Activated CD8-positive, alpha-beta memory T cell treated with anti-CD3 and anti-CD28 coated beads for 36 hours (primary cell): ENCODE measurements at regions not wholly inside any gene's neighbourhood (a gene's known extent, or its start where the extent isn't known, plus 50 kb on each side); places are given as distances from the start of the nearest gene placed in this dataset.
"Not testable (repeated sequence)": the region's sequence is repeated elsewhere in the genome, so short reads cannot be mapped to it uniquely, and the experiment has no call there.

ENCODE experiments used
- CTCF ChIA-PET: fragments of 350-600 bp; sonication (Branson Sonifier 250); formaldehyde crosslinking; loops from one replicate; lab custom pipeline; 2021; ENCODE audit warnings: antibody characterized with exemption; lab: Charles Lee
- POLR2A ChIA-PET: fragments of 350-600 bp; sonication (Branson Sonifier 250); formaldehyde crosslinking; loops from one replicate; lab custom pipeline; 2021; ENCODE audit warnings: antibody characterized with exemption; lab: Charles Lee

GRCh38 chr15:95690631-95691340 is 639.7 kb upstream of the NR2F2 start:
- ChIA-PET POLR2A (no interaction called here), CTCF (no interaction called here)

- POLR2A ChIA-PET = no interaction called here
- CTCF ChIA-PET = no interaction called here
Measured at GRCh38 chr15:95693917-95694316, 636.6 kb upstream of the NR2F2 start.

GRCh38 chr15:95698230-95698629 is 632.3 kb upstream of the NR2F2 start:
- CTCF ChIA-PET = no interaction called here
- POLR2A ChIA-PET = no interaction called here

- CTCF ChIA-PET = no interaction called here
- POLR2A ChIA-PET = no interaction called here
Measured at GRCh38 chr15:95698951-95699350, 631.5 kb upstream of the NR2F2 start.

- POLR2A ChIA-PET = no interaction called here
- CTCF ChIA-PET = no interaction called here
Measured at GRCh38 chr15:95699578-95699977, 630.9 kb upstream of the NR2F2 start.

- CTCF ChIA-PET, POLR2A ChIA-PET: not testable (repeated sequence)
Measured at GRCh38 chr15:95700692-95701091, 629.8 kb upstream of the NR2F2 start.

- ChIA-PET POLR2A (no interaction called here), CTCF (no interaction called here)
Measured at GRCh38 chr15:95701410-95701809, 629.1 kb upstream of the NR2F2 start.

- ChIA-PET POLR2A (no interaction called here), CTCF (no interaction called here)
Measured at GRCh38 chr15:95709959-95710695, 620.4 kb upstream of the NR2F2 start.

- ChIA-PET CTCF (no interaction called here), POLR2A (no interaction called here)
Measured at GRCh38 chr15:95712785-95713184, 617.7 kb upstream of the NR2F2 start.

GRCh38 chr15:95713324-95713723 is 617.2 kb upstream of the NR2F2 start:
- ChIA-PET CTCF (no interaction called here), POLR2A (no interaction called here)

GRCh38 chr15:95715116-95715903 is 615.2 kb upstream of the NR2F2 start:
- ChIA-PET CTCF (interaction anchor here (0.7 to 1.1 kb wide), 2 partner anchors 20 to 118 kb away, joined by 3 read pairs; no protein-coding TSS in a partner anchor), POLR2A (no interaction called here)

- ChIA-PET POLR2A (no interaction called here), CTCF (interaction anchor here (0.7 to 1.1 kb wide), 2 partner anchors 19 to 119 kb away, joined by 3 read pairs; no protein-coding TSS in a partner anchor)
Measured at GRCh38 chr15:95715906-95716656, 614.4 kb upstream of the NR2F2 start.

- ChIA-PET CTCF (no interaction called here), POLR2A (no interaction called here)
Measured at GRCh38 chr15:95716708-95717107, 613.8 kb upstream of the NR2F2 start.

- POLR2A ChIA-PET = no interaction called here
- CTCF ChIA-PET = no interaction called here
Measured at GRCh38 chr15:95718441-95718840, 612.1 kb upstream of the NR2F2 start.

GRCh38 chr15:95724908-95725633 is 605.4 kb upstream of the NR2F2 start:
- POLR2A ChIA-PET = no interaction called here
- CTCF ChIA-PET = no interaction called here

GRCh38 chr15:95726891-95727290 is 603.6 kb upstream of the NR2F2 start:
- POLR2A ChIA-PET = no interaction called here
- CTCF ChIA-PET = no interaction called here

GRCh38 chr15:95733931-95734330 is 596.6 kb upstream of the NR2F2 start:
- CTCF ChIA-PET = no interaction called here

GRCh38 chr15:95734422-95735316 is 595.8 kb upstream of the NR2F2 start:
- POLR2A ChIA-PET = no interaction called here
- CTCF ChIA-PET = interaction anchor here (0.7 kb wide), 1 partner anchor 19 kb away, joined by 3 read pairs; no protein-coding TSS in a partner anchor

More at GRCh38 chr15:95733931-95734330, 596.6 kb upstream of the NR2F2 start:
- POLR2A ChIA-PET = no interaction called here
